H9 (cell line): ENCODE measurements at regions not wholly inside any gene's neighbourhood (a gene's known extent, or its start where the extent isn't known, plus 50 kb on each side); places are given as distances from the start of the nearest gene placed in this dataset.

Experiments
- DNase-seq: peaks from one replicate; pipeline ENCODE4 v3.0.0-alpha.2; 2017
- H2AFZ ChIP-seq: one replicate; pipeline ENCODE4 v1.6.1; 2013; ENCODE audit warnings: mild to moderate bottlenecking, low read length, control low read depth, moderate library complexity
- H2AK5ac ChIP-seq: 2 replicates; pipeline ENCODE4 v1.6.1; 2013; ENCODE audit warnings: low read length, control low read depth, mixed read lengths; ENCODE audit not compliant: insufficient read length
- H2BK120ac ChIP-seq: one replicate; pipeline ENCODE4 v1.6.1; 2013; ENCODE audit warnings: low read depth, mild to moderate bottlenecking, low read length, control low read depth, inconsistent platforms; ENCODE audit not compliant: poor library complexity, severe bottlenecking
- H2BK12ac ChIP-seq: 2 replicates; pipeline ENCODE4 v1.6.1; 2013; ENCODE audit warnings: low read length, control low read depth, mixed read lengths, low read depth; ENCODE audit not compliant: insufficient read length
- H2BK15ac ChIP-seq: 2 replicates; pipeline ENCODE4 v1.6.1; 2013; ENCODE audit warnings: low read depth, low read length, control low read depth
- H2BK20ac ChIP-seq: one replicate; pipeline ENCODE4 v1.6.1; 2013; ENCODE audit warnings: low read depth, mild to moderate bottlenecking, low read length, control low read depth, inconsistent platforms; ENCODE audit not compliant: poor library complexity, severe bottlenecking
- H2BK5ac ChIP-seq: 2 replicates; pipeline ENCODE4 v1.6.1; 2013; ENCODE audit warnings: low read length, control low read depth, mixed read lengths; ENCODE audit not compliant: insufficient read length
- H3K14ac ChIP-seq: 2 replicates; pipeline ENCODE4 v1.6.1; 2013; ENCODE audit warnings: low read length, control low read depth; ENCODE audit not compliant: insufficient read depth
- H3K18ac ChIP-seq: 2 replicates; pipeline ENCODE4 v1.6.1; 2013; ENCODE audit warnings: low read depth, mild to moderate bottlenecking, mixed read lengths, low read length, control low read depth; ENCODE audit not compliant: insufficient read length
- H3K23ac ChIP-seq: 2 replicates; pipeline ENCODE4 v1.6.1; 2013; ENCODE audit warnings: low read length, control low read depth, mixed read lengths, low read depth; ENCODE audit not compliant: insufficient read length
- H3K23me2 ChIP-seq: 2 replicates; pipeline ENCODE4 v1.6.1; 2013; ENCODE audit warnings: low read depth, mild to moderate bottlenecking, mixed read lengths, low read length, control low read depth; ENCODE audit not compliant: insufficient read length, poor library complexity, severe bottlenecking
- H3K27ac ChIP-seq: 2 replicates; pipeline ENCODE4 v1.5.1; 2013; ENCODE audit warnings: low read length, control low read depth, mixed read lengths, low read depth; ENCODE audit not compliant: insufficient read length
- H3K27me3 ChIP-seq: 2 replicates; pipeline ENCODE4 v1.6.1; 2013; ENCODE audit warnings: low read length, control low read depth, inconsistent platforms; ENCODE audit not compliant: insufficient read depth
- H3K4ac ChIP-seq: 2 replicates; pipeline ENCODE4 v1.6.1; 2013; ENCODE audit warnings: low read depth, mild to moderate bottlenecking, control low read depth, inconsistent platforms, low read length, moderate library complexity
- H3K4me1 ChIP-seq: 2 replicates; pipeline ENCODE4 v1.6.1; 2013; ENCODE audit warnings: low read length, control low read depth, inconsistent platforms; ENCODE audit not compliant: insufficient read depth
- H3K4me2 ChIP-seq: 2 replicates; pipeline ENCODE4 v1.6.1; 2013; ENCODE audit warnings: low read length, control low read depth, mixed read lengths; ENCODE audit not compliant: insufficient read length, insufficient read depth
- H3K56ac ChIP-seq: 2 replicates; pipeline ENCODE4 v1.6.1; 2013; ENCODE audit warnings: low read depth, mild to moderate bottlenecking, mixed read lengths, low read length, control low read depth; ENCODE audit not compliant: insufficient read length
- H3K79me1 ChIP-seq: 2 replicates; pipeline ENCODE4 v1.6.1; 2013; ENCODE audit warnings: low read depth, mild to moderate bottlenecking, moderate library complexity, low read length, control low read depth, inconsistent platforms; ENCODE audit not compliant: insufficient read depth, poor library complexity, severe bottlenecking
- H3K79me2 ChIP-seq: 2 replicates; pipeline ENCODE4 v1.6.1; 2013; ENCODE audit warnings: low read length, control low read depth, inconsistent platforms; ENCODE audit not compliant: insufficient read depth
- H3K9ac ChIP-seq: 2 replicates; pipeline ENCODE4 v1.6.1; 2013; ENCODE audit warnings: low read length, control low read depth, mixed read lengths; ENCODE audit not compliant: insufficient read length; ENCODE audit errors: extremely low read depth
- H3K9me3 ChIP-seq: one replicate; pipeline ENCODE4 v1.6.1; 2013; ENCODE audit warnings: low read depth, low read length, inconsistent platforms; ENCODE audit not compliant: control insufficient read depth
- H3T11ph ChIP-seq: one replicate; pipeline ENCODE4 v1.6.1; 2013; ENCODE audit warnings: mild to moderate bottlenecking, low read length, control low read depth, inconsistent platforms
- H4K20me1 ChIP-seq: one replicate; pipeline ENCODE4 v1.6.1; 2013; ENCODE audit not compliant: control insufficient read depth, insufficient read length, insufficient read depth
- H4K5ac ChIP-seq: 2 replicates; pipeline ENCODE4 v1.6.1; 2013; ENCODE audit warnings: low read depth, mild to moderate bottlenecking, mixed read lengths, low read length, control low read depth; ENCODE audit not compliant: insufficient read length
- H4K8ac ChIP-seq: replicated peaks from 2 replicates; pipeline ENCODE4 v1.6.1; 2013; ENCODE audit warnings: low read length, control low read depth, mixed read lengths, low read depth; ENCODE audit not compliant: insufficient read length
- H4K91ac ChIP-seq: 2 replicates; pipeline ENCODE4 v1.6.1; 2013; ENCODE audit warnings: low read depth, mild to moderate bottlenecking, moderate library complexity, mixed read lengths, low read length, control low read depth; ENCODE audit not compliant: insufficient read length
- H3K27ac Mint-ChIP-seq, 3 experiments: 2 replicates in 2 of 3; 3 replicates in 1 of 3; pipeline ENCODE4 v1.8.0; 2020 to 2021; ENCODE audit warnings: mixed read lengths in 3 of 3, mild to moderate bottlenecking in 1 of 3, moderate library complexity in 1 of 3
- H3K27me3 Mint-ChIP-seq: 2 replicates; pipeline ENCODE4 v1.8.0; 2021; ENCODE audit warnings: low read depth, mild to moderate bottlenecking, moderate library complexity, mixed read lengths
- H3K36me3 Mint-ChIP-seq, 3 experiments: 2 replicates in 2 of 3; 3 replicates in 1 of 3; pipeline ENCODE4 v1.8.0; 2020 to 2021; ENCODE audit warnings: low read depth in 3 of 3, mixed read lengths in 3 of 3; ENCODE audit not compliant: insufficient read depth in 1 of 3
- H3K4me1 Mint-ChIP-seq, 2 experiments: 2 replicates each; pipeline ENCODE4 v1.8.0; 2020; ENCODE audit warnings: mixed read lengths in 2 of 2
- H3K4me3 Mint-ChIP-seq, 2 experiments: 2 replicates in 1 of 2; 3 replicates in 1 of 2; pipeline ENCODE4 v1.8.0; 2020 to 2021; ENCODE audit warnings: mild to moderate bottlenecking in 2 of 2, mixed read lengths in 2 of 2, moderate library complexity in 1 of 2
- H3K9me3 Mint-ChIP-seq, 2 experiments: 2 replicates in 1 of 2; 3 replicates in 1 of 2; pipeline ENCODE4 v1.8.0; 2020; ENCODE audit warnings: mild to moderate bottlenecking in 2 of 2, mixed read lengths in 2 of 2, moderate library complexity in 1 of 2
- CTCF ChIP-seq: fragments of 200-600 bp; sonication (generic); conservative IDR thresholded peaks from 3 replicates; pipeline ENCODE4 v1.8.0; 2021; ENCODE audit warnings: antibody characterized with exemption, mild to moderate bottlenecking
- WGBS: extraction: QIAGEN DNeasy Blood & Tissue Kit; methylation state at CpG from one replicate; pipeline ENCODE4 v1.1.7; 2013; ENCODE audit warnings: missing lambda C conversion rate, low lambda C conversion rate, mixed read lengths; ENCODE audit not compliant: insufficient read length; ENCODE audit errors: extremely low coverage; 5-methylcytosine and 5-hydroxymethylcytosine counted together

DNA sequence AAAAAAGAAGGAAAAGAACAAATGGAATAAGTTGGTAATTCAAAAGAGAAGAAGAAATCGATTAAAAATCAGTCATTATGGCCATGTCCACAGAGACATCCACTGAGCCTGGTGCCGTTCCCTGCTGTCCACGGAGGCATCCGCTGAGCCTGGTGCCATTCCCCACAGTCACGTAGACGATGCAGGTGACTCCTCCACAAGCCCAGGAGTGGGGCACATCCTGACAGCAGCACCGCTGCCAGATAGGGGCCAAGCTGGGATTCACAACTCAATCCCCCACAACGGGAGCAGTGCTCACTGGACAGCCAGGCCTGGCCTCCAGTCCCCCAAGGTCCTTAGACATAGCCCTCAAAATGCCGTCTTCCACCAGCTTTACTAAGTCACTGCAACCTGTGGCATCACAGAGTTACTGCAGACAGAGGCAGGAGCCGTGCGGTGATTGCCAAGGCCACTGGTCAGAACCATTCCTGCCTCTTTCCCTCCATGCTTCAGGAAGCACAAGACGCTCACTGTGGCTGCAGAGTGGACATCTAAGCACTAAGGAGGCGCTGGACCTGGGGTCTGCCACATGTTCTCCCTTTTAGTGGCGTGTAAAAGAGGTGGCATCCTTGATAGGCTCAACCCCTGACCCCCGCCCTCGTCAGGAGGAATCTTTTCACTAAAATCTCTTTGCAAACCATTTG is 131.5 kb upstream of the SPACA7 start:
- H3K56ac ChIP-seq, result no peak overlapping the region
- DNase-seq, result no peak
- no peak overlapping the region for H2BK5ac ChIP-seq

More for the DNA sequence above, 131.5 kb upstream of the SPACA7 start:
- Mint-ChIP-seq H3K4me1 (peaks cover 12 to 14% of the 10 kb centered on the region in 2 experiments), H3K9me3 (peaks cover under 1 to 2% of the 10 kb centered on the region in 2 experiments; a peak in 4 of 5 replicates), H3K4me3 (no peak overlapping the region), H3K36me3 (no peaks in the 10 kb centered on the region), H3K27me3 (peaks cover 22% of the 10 kb centered on the region), H3K27ac (no peak overlapping the region)
- Histone ChIP-seq H3K4ac (no peak overlapping the region), H4K5ac (no peak overlapping the region), H2BK12ac (no peak overlapping the region), H3K9me3 (no peaks in the 10 kb centered on the region), H3K27ac (no peak overlapping the region), H3K4me2 (no peak overlapping the region), H3K23me2 (no peaks in the 10 kb centered on the region), H2BK120ac (no peak overlapping the region), H3K79me1 (no peaks in the 10 kb centered on the region), H3K27me3 (no peaks in the 10 kb centered on the region), H3K14ac (no peak overlapping the region), H3T11ph (no peak overlapping the region), H3K9ac (no peak overlapping the region), H2AK5ac (no peak overlapping the region), H4K8ac (no peak overlapping the region), H2AFZ (no peak overlapping the region), H2BK15ac (no peak overlapping the region), H3K23ac (no peak overlapping the region), H2BK20ac (no peak overlapping the region), H3K18ac (no peak overlapping the region), H4K91ac (no peak overlapping the region), H4K20me1 (no peaks in the 10 kb centered on the region), H3K79me2 (no peaks in the 10 kb centered on the region), H3K4me1 (no peaks in the 10 kb centered on the region; the same call in 1 of the 2 replicates)
- TF ChIP-seq CTCF, result no peak
- no CpG with 5 or more reads among the region's 16 CpGs for WGBS
